Neuron (in vitro differentiated cells): ENCODE measurements at regions not wholly inside any gene's neighbourhood (a gene's known extent, or its start where the extent isn't known, plus 50 kb on each side); places are given as distances from the start of the nearest gene placed in this dataset.

Source experiments
- H2AFZ ChIP-seq: one replicate; pipeline ENCODE4 v1.6.1; 2013; ENCODE audit warnings: low read depth, mild to moderate bottlenecking, inconsistent platforms, low read length, moderate library complexity
- H3K27me3 ChIP-seq: one replicate; pipeline ENCODE4 v1.6.1; 2013; ENCODE audit warnings: low read length; ENCODE audit not compliant: insufficient read depth
- H3K36me3 ChIP-seq: one replicate; pipeline ENCODE4 v1.6.1; 2013; ENCODE audit warnings: low read length; ENCODE audit not compliant: insufficient read depth
- H3K4me1 ChIP-seq: one replicate; pipeline ENCODE4 v1.6.1; 2013; ENCODE audit warnings: low read length; ENCODE audit not compliant: insufficient read depth
- H3K4me3 ChIP-seq: 2 replicates; pipeline ENCODE4 v1.5.1; 2013; ENCODE audit warnings: mild to moderate bottlenecking, low read length, moderate library complexity
- H3K9me3 ChIP-seq: one replicate; pipeline ENCODE4 v1.6.1; 2013; ENCODE audit warnings: low read length

DNA sequence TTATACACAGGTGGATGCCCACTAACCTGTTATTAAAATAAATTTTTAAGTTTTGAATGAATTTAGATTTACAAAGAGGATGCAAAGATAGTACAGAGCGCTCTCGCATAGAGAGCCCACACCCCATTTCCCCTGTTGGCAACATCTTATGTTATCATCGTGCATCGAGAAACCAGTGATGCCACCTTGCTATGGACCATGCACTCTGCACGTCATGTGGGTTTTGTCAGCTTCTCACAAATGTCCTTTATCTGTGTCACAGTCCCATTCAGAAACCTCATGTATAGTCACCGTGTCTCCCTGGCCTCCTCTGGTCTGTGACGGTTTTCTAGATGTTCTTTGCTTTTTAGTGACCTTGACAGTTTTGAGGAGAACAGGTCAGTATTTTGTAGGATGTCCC, 60.0 kb downstream of the ING1 start:
- Histone ChIP-seq H3K9me3 (peaks cover 2% of the 10 kb centered on the region), H3K27me3 (no peaks in the 10 kb centered on the region), H3K4me3 (no peak overlapping the region), H3K4me1 (no peaks in the 10 kb centered on the region), H2AFZ (no peak overlapping the region), H3K36me3 (no peaks in the 10 kb centered on the region)

DNA sequence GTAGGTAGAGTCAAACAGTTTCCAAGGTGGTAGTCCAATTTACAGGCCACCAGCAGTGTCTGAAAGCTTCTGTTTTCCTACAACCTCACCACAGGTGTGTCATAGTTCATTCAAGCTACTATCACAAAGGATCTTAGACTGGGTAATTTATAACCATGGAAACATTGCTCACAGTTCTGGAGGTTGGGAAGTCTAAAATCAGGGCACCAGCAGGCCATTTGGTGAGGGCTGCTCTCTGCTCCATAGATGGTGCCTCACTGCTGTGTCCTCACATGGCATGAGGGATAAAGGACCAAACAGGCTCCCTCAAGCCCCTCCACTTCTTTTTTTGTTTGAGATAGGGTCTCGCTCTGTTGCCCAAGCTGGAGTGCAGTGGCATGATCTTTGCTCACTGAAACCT, 60.6 kb downstream of the ING1 start:
- Histone ChIP-seq H3K4me3 (no peak overlapping the region), H3K36me3 (no peaks in the 10 kb centered on the region), H3K27me3 (no peaks in the 10 kb centered on the region), H3K4me1 (no peaks in the 10 kb centered on the region), H3K9me3 (peaks cover 2% of the 10 kb centered on the region), H2AFZ (no peak overlapping the region)

DNA sequence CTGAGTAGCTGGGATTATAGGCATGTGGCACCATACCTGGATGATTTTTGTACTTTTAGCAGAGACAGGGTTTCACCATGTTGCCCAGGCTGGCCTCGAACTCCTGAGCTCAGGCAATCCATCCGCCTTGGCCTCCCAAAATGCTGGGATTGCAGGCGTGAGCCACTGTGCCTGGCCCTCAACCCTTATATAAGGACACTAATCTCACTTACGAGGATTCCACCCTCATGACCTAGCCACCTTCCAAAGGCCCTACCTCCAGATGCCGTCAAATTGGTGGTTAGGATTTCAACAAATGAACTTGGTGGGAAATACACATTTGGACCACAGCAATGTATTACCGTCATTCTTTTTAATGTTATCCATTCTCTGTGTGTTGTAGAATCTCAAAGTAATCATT, 61.0 kb downstream of the ING1 start:
- Histone ChIP-seq H3K36me3 (no peaks in the 10 kb centered on the region), H3K4me3 (no peak overlapping the region), H3K4me1 (no peaks in the 10 kb centered on the region), H2AFZ (no peak overlapping the region), H3K27me3 (no peaks in the 10 kb centered on the region), H3K9me3 (peaks cover 2% of the 10 kb centered on the region)

DNA sequence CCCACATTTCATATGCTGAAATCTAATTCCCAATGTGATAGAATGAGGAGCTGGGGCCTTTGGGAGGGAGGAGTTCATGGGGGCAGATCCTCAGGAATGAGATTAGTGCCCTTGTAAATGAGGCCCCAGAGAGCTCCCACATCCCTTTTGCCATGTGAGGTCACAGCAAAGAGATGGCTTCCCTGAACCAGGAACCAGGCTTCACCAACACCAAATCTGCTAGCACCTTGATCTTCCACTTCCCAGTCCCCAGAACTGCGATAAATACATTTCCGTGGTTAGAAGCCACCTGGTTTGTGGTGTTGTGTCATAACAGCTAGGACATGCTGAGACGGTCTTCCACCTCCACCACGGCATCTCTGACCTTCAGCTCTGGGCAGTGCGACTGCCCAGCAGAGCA, 62.1 kb downstream of the ING1 start:
- Histone ChIP-seq H3K4me1 (no peaks in the 10 kb centered on the region), H3K27me3 (no peaks in the 10 kb centered on the region), H3K36me3 (no peaks in the 10 kb centered on the region), H3K9me3 (peaks cover 2% of the 10 kb centered on the region), H3K4me3 (no peak overlapping the region), H2AFZ (no peak overlapping the region)

DNA sequence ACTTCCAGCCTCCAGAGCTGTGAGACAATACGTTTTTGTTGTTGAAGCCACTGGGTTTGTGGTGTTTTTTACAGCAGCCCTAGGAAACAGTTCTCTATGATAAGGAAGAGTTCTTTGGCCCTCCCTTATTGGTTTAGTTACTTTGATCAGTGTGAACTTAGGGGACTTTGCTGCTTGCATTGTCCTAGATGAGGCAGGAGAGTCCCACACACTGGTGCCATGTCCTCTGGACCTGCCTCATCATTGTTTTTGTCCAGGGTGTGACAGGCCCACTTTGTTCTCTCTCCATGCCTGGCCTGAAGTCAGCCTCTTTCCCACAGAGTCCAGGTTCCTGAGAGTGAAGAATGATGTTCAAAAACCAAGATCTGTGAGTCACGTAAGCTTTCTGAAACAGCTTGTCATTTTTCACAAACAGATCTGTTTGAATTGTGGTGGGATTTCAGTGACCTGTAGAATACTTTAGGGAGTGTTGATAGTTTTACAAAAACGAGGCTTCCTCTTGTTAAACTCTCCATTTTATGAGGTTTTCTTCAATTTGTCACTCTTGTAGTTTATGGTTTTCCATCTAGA, 63.8 kb downstream of the ING1 start:
- Histone ChIP-seq H3K4me1 (no peaks in the 10 kb centered on the region), H3K9me3 (peaks cover 3% of the 10 kb centered on the region), H2AFZ (no peak overlapping the region), H3K4me3 (no peak overlapping the region), H3K36me3 (no peaks in the 10 kb centered on the region), H3K27me3 (no peaks in the 10 kb centered on the region)

DNA sequence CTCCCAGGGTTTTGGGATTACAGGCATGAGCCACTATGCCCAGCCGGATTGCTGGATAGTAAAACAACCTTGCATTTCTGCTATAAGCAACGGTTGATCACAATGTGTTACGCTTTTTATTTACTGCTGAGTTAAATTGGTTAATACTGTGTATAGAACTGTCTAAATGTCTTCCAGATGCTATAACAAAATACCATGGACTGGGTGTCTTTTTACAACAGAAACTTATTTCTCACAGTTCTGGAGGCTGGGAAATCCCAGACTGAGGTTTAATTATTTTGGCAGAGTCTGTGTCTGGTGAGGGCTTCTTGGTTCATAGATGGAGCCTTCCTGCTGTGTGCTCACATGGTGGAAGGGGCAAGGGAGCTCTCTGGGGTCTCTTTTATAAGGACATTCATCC, 65.5 kb downstream of the ING1 start:
- H3K9me3 ChIP-seq: peaks cover 4% of the 10 kb centered on the region
- no peaks in the 10 kb centered on the region for H3K4me1 ChIP-seq
- H2AFZ ChIP-seq: no peak overlapping the region
- H3K36me3 ChIP-seq: no peaks in the 10 kb centered on the region
- no peaks in the 10 kb centered on the region for H3K27me3 ChIP-seq
- no peak overlapping the region for H3K4me3 ChIP-seq

DNA sequence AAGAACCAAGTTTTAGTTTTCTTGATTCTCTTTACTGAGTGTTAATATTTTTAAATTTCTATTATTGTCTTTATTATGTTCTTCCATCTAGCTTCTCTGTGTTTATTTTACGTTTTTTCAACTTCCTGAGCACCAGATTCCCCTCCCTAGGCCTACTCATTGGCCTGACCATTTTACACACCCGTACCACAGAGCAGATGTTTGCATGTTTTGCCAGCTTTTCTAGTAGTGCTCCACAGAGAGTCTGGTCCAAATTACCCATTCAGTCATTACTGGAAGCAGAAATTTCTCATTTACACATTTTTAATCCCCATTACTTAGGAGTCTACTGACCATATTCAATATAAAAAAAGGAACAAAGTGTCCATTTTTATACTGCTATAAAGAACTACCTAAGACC, 66.9 kb downstream of the ING1 start:
- Histone ChIP-seq H3K27me3 (no peaks in the 10 kb centered on the region), H2AFZ (no peak overlapping the region), H3K36me3 (no peaks in the 10 kb centered on the region), H3K9me3 (peaks cover 4% of the 10 kb centered on the region), H3K4me3 (no peak overlapping the region), H3K4me1 (no peaks in the 10 kb centered on the region)

DNA sequence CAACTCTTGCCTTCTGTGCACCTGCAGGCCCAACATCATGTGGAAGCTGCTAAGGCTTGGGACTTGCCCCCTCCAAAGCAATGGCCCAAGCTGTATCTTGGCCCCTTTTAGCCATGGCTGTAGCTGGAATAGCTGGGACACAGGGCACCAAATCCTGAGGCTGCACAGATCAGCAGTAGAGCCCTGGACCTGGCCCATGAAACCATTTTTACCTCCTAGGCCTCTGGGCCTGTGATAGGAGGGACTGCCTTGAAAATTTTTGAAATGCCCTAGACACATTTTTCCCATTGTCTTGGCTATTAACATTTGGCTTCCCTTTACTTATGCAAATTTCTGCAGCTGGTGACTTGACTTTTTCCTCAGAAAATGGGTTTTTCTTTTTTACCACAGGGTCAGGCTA, 68.7 kb downstream of the ING1 start:
- H2AFZ ChIP-seq: no peak overlapping the region
- peaks cover 4% of the 10 kb centered on the region for H3K9me3 ChIP-seq
- no peak overlapping the region for H3K4me3 ChIP-seq

DNA sequence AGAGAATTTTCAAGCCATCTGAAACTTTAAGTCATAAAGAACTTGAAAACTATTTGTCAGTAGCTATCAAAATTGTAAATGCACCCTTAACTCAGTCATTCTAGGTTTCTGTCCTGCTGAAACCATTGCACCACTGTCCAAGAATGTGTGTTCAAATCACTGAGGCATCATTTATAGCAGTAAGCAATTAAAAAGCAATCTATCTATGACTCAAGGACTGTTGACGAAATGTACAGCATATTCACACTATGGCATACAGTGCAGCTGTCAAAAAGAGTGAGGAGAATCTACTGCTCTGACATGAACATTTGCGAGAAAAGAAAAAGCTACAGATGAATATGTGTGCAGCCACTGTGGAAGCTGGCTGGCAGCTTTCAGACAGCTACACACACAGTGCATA, 71.2 kb downstream of the ING1 start:
- Histone ChIP-seq H3K4me3 (no peak overlapping the region), H3K9me3 (peaks cover 4% of the 10 kb centered on the region), H2AFZ (no peak overlapping the region), H3K36me3 (no peaks in the 10 kb centered on the region), H3K4me1 (no peaks in the 10 kb centered on the region), H3K27me3 (no peaks in the 10 kb centered on the region)

More for the DNA sequence above, 68.7 kb downstream of the ING1 start:
- Histone ChIP-seq H3K27me3 (no peaks in the 10 kb centered on the region), H3K36me3 (no peaks in the 10 kb centered on the region), H3K4me1 (no peaks in the 10 kb centered on the region)

DNA sequence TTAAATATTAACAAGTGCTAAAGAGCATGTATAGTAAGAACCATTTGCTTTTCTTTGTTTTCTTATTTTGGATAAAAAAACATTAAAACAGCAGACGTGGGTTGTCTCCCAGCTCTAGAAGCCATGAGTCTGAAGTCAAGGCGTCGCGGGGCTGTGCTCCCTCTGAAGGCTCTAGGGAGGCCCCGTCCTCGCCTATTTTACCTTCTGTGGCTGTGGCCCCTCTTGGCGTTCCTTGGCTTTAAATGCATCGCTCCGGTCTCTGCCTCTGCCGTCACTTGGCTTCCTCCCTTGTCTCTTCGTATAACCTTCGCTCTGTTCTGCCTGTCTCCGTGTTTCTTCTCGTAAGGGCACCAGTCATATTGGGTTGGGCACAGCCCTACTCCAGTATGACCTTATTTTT, 75.3 kb downstream of the ING1 start:
- Histone ChIP-seq H2AFZ (no peak overlapping the region), H3K36me3 (no peaks in the 10 kb centered on the region), H3K27me3 (no peaks in the 10 kb centered on the region), H3K4me3 (no peak overlapping the region), H3K4me1 (no peaks in the 10 kb centered on the region), H3K9me3 (peaks cover 6% of the 10 kb centered on the region)

DNA sequence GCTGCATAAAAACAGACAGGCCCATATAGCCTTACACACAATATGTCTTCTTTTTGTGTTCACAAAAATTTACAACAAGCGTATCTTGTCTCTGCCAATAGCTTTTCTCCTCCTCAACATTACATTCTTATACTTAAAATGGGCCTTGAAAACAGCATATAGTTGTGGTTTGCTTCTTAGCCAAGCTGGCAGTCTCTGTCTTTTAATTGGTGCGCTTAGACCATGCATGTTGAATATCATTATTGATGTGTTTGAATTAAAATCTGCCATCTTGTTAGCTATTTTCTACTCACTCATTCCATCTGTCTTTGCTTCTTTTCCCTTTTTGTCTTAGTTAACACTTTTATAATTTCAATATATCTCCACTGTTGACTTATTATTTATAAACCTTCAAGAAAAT, 76.4 kb downstream of the ING1 start:
- Histone ChIP-seq H2AFZ (no peak overlapping the region), H3K27me3 (peaks cover 3% of the 10 kb centered on the region), H3K4me3 (no peak overlapping the region), H3K36me3 (no peaks in the 10 kb centered on the region), H3K4me1 (no peaks in the 10 kb centered on the region), H3K9me3 (peaks cover 6% of the 10 kb centered on the region)

DNA sequence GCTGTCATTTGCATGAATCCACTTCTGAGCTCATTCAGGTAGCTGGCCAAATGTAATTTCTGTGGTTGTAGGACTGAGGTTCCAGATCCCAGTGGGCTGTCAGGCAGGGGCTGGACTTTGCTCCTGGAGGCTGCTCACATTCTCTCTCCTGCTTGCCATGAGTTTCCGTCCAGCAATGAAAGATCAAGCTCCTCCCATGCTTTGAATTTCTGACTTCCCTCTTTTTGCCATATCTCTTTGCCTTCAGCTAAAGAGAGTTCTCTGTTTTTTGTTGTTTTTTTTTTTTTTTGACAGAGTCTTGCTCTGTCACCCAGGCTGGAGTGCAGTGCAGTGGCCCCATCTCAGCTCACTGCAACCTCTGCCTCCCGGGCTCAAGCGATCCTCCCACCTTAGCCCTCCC, 76.9 kb downstream of the ING1 start:
- Histone ChIP-seq H3K4me1 (no peaks in the 10 kb centered on the region), H3K4me3 (no peak overlapping the region), H3K9me3 (peaks cover 6% of the 10 kb centered on the region)

DNA sequence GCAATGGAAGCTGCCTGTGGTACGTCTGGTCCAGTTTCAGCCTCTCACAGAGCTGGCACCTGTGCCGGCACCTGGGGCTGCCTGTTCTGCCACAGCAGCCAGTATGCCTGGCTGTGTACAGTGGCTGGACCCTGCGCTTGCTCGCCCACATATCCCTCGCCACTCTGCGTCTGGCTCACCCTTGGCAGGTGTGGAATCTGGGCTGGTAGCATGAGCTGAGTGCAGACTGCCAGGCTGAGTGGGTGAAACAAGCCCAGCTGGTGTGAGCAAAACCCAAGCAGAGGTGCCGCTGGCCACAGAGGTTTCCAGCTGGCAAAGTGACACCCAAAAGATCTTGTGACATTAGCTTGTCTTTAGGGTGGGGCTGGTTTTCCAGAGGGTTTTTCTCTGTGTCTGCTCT, 80.7 kb downstream of the ING1 start:
- peaks cover 3% of the 10 kb centered on the region for H3K27me3 ChIP-seq
- no peak overlapping the region for H3K4me3 ChIP-seq
- H2AFZ ChIP-seq: no peak overlapping the region
- H3K36me3 ChIP-seq: no peaks in the 10 kb centered on the region
- peaks cover 6% of the 10 kb centered on the region for H3K9me3 ChIP-seq
- H3K4me1 ChIP-seq: no peaks in the 10 kb centered on the region

More for the DNA sequence above, 76.9 kb downstream of the ING1 start:
- H3K36me3 ChIP-seq: no peaks in the 10 kb centered on the region
- H2AFZ ChIP-seq: no peak overlapping the region
- peaks cover 3% of the 10 kb centered on the region for H3K27me3 ChIP-seq

DNA sequence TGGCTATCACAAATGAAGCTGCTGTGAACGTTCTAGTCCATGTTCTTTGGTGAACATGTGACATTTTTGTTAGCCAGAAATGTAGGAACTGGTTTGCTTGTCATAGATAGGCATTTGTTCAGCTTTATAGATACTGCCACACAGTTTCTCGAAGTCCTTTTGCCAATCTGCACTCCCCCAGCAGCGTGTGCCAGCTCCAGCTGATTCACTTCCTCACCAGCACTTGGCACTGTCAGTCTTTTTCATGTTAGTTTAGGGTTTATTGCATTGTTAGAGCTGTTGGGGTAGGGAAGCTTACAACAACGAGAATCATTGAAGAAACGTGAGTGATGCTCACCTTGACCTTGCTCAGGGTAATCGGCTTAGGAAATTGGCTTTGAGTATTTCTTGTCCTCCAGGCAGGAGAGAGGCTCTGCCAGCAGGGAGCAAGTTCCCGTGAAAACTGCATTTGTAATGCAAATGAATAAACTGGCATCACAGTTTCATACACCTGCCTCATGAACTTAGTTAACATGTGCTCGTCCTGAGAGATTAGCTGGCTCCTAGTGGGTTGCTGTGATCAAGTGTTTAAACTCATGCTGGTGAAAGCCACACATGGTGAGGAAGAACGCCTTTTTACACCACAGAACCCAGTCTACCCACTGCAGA, 83.9 kb downstream of the ING1 start:
- peaks cover 6% of the 10 kb centered on the region for H3K9me3 ChIP-seq
- no peaks in the 10 kb centered on the region for H3K4me1 ChIP-seq
- no peak overlapping the region for H3K4me3 ChIP-seq
- H2AFZ ChIP-seq: no peak overlapping the region
- no peaks in the 10 kb centered on the region for H3K36me3 ChIP-seq
- peaks cover 3% of the 10 kb centered on the region for H3K27me3 ChIP-seq
